Nephron progenitor cell (in vitro differentiated cells): ENCODE measurements at regions not wholly inside any gene's neighbourhood (a gene's known extent, or its start where the extent isn't known, plus 50 kb on each side); places are given as distances from the start of the nearest gene placed in this dataset.

Source experiments
- DNase-seq: peaks from one replicate; pipeline ENCODE4 v3.0.0; 2021
- H3K27ac Mint-ChIP-seq: 2 replicates; pipeline ENCODE4 v1.8.0; 2021; ENCODE audit warnings: mild to moderate bottlenecking, moderate library complexity, mixed read lengths
- H3K27me3 Mint-ChIP-seq: 2 replicates; pipeline ENCODE4 v1.8.0; 2021; ENCODE audit warnings: mild to moderate bottlenecking, low read depth, mixed read lengths; ENCODE audit not compliant: poor library complexity
- H3K36me3 Mint-ChIP-seq: 2 replicates; pipeline ENCODE4 v1.8.0; 2021; ENCODE audit warnings: low read depth, mixed read lengths
- H3K4me1 Mint-ChIP-seq: 2 replicates; pipeline ENCODE4 v1.8.0; 2021; ENCODE audit warnings: mixed read lengths
- H3K4me3 Mint-ChIP-seq: 2 replicates; pipeline ENCODE4 v1.8.0; 2021; ENCODE audit warnings: mild to moderate bottlenecking, moderate library complexity, mixed read lengths
- H3K9me3 Mint-ChIP-seq: 2 replicates; pipeline ENCODE4 v1.8.0; 2021; ENCODE audit warnings: mild to moderate bottlenecking, moderate library complexity, mixed read lengths
- TF ChIP-seq, protein P1 (sequence below): fragments of 200-600 bp; sonication (generic); IDR thresholded peaks from 2 replicates; pipeline ENCODE4 v1.5.0; 2021; ENCODE audit warnings: antibody characterized with exemption

GRCh38 chr2:54065411-54065810, 50.0 kb upstream of the ACYP2 start:
- H3K27me3 Mint-ChIP-seq = no peaks in the 10 kb centered on the region
- no peaks in the 10 kb centered on the region for H3K9me3 Mint-ChIP-seq
- H3K4me3 Mint-ChIP-seq = no peak overlapping the region
- H3K4me1 Mint-ChIP-seq = no peaks in the 10 kb centered on the region
- TF ChIP-seq, protein P1, sequence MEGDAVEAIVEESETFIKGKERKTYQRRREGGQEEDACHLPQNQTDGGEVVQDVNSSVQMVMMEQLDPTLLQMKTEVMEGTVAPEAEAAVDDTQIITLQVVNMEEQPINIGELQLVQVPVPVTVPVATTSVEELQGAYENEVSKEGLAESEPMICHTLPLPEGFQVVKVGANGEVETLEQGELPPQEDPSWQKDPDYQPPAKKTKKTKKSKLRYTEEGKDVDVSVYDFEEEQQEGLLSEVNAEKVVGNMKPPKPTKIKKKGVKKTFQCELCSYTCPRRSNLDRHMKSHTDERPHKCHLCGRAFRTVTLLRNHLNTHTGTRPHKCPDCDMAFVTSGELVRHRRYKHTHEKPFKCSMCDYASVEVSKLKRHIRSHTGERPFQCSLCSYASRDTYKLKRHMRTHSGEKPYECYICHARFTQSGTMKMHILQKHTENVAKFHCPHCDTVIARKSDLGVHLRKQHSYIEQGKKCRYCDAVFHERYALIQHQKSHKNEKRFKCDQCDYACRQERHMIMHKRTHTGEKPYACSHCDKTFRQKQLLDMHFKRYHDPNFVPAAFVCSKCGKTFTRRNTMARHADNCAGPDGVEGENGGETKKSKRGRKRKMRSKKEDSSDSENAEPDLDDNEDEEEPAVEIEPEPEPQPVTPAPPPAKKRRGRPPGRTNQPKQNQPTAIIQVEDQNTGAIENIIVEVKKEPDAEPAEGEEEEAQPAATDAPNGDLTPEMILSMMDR = no peak
- no peak overlapping the region for H3K27ac Mint-ChIP-seq
- DNase-seq = no peak
- peaks cover 12% of the 10 kb centered on the region for H3K36me3 Mint-ChIP-seq

DNA sequence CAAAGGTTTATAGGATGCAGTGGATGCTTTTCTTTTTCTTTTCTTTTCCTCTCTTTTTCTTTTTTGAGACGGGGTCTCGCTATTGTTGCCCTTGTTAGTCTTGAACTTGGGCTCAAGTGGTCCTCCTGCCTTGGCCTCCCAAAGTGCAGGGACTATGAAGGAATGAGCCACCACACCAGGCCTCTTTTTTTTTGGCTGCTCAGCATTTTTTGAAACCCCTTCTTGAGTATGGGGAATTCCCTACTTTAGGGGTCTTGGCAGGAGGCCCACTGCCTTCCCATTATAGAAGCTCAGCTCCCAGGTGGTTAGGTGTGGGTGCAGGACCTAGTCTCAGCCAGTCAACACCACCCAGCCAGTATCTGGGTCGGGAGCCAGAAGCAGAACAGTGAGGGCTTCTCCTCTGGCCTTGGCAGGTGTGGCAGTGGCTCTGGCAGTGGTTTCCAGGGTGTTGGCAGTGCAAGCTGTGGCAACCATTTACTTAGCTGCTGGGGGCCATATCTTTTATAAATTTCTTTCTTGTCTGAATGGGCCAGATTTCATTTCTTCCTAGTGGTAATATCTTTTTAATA, 51.4 kb upstream of the ACYP2 start:
- peaks cover 12% of the 10 kb centered on the region for H3K9me3 Mint-ChIP-seq
- H3K27ac Mint-ChIP-seq = no peak overlapping the region
- TF ChIP-seq, protein P1 = no peak
- H3K4me1 Mint-ChIP-seq = no peaks in the 10 kb centered on the region
- no peaks in the 10 kb centered on the region for H3K27me3 Mint-ChIP-seq
- DNase-seq = no peak
- no peak overlapping the region for H3K4me3 Mint-ChIP-seq
- H3K36me3 Mint-ChIP-seq = peaks cover 24% of the 10 kb centered on the region

- peaks cover 40% of the 10 kb centered on the region for H3K36me3 Mint-ChIP-seq
- no peaks in the 10 kb centered on the region for H3K4me1 Mint-ChIP-seq
- no peak overlapping the region for H3K4me3 Mint-ChIP-seq
- TF ChIP-seq, protein P1 = no peak
- no peak overlapping the region for H3K27ac Mint-ChIP-seq
- H3K27me3 Mint-ChIP-seq = no peaks in the 10 kb centered on the region
- DNase-seq = no peak
- peaks cover 29% of the 10 kb centered on the region for H3K9me3 Mint-ChIP-seq
Measured at GRCh38 chr2:54062401-54062800, 53.0 kb upstream of the ACYP2 start.

- Mint-ChIP-seq H3K9me3 (peaks cover 29% of the 10 kb centered on the region), H3K36me3 (peaks cover 40% of the 10 kb centered on the region), H3K4me1 (no peaks in the 10 kb centered on the region), H3K4me3 (no peak overlapping the region), H3K27ac (no peak overlapping the region), H3K27me3 (no peaks in the 10 kb centered on the region)
- no peak for DNase-seq
- TF ChIP-seq, protein P1 = no peak
Measured at GRCh38 chr2:54061272-54061671, 54.1 kb upstream of the ACYP2 start.

DNA sequence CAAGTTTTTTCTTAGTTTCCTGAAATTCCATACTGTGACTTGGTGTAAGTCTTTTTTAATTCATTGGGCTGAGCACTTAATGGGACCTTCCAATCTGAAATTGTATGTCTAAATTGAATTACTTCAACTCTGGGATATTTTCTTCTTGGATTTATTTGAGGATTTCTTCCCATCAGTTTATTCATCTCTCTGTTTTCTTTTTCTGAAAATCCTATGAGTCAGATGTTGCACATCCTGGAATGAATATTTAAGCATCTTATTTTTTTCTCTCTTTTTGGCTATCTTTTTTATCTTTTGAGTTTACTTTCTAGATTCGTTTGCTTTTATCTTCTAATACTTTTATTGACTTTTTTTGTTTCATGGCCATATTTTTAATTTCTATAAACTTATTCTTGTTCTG, 55.4 kb upstream of the ACYP2 start:
- TF ChIP-seq, protein P1 = no peak
- H3K4me3 Mint-ChIP-seq = no peak overlapping the region
- no peak overlapping the region for H3K27ac Mint-ChIP-seq
- no peaks in the 10 kb centered on the region for H3K27me3 Mint-ChIP-seq
- peaks cover 38% of the 10 kb centered on the region for H3K36me3 Mint-ChIP-seq
- H3K4me1 Mint-ChIP-seq = no peaks in the 10 kb centered on the region
- H3K9me3 Mint-ChIP-seq = peaks cover 29% of the 10 kb centered on the region
- DNase-seq = no peak

DNA sequence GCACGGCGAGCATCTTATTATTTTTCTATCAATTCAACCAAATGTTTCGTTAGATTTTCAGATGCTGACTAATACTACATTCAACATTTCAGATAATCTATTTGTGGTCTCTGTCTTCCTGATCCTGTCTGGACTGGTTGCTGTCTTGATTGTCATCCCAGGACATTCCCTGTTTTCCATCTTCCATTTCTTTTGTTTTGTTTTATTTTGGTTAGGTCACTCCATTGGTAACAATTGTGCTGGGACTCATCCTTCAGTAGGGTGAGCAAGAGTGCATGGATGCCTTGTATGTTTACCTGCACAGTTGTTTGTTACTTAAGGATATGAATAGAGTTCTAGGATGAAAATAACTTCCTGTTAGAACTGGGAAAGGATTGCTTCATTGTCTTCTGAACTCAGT, 55.9 kb upstream of the ACYP2 start:
- Mint-ChIP-seq H3K4me1 (no peaks in the 10 kb centered on the region), H3K27ac (no peak overlapping the region)

More for the DNA sequence above, 55.9 kb upstream of the ACYP2 start:
- H3K27me3 Mint-ChIP-seq = no peaks in the 10 kb centered on the region
- peaks cover 29% of the 10 kb centered on the region for H3K9me3 Mint-ChIP-seq
- TF ChIP-seq, protein P1 = no peak
- no peak for DNase-seq
- H3K36me3 Mint-ChIP-seq = peaks cover 41% of the 10 kb centered on the region
- no peak overlapping the region for H3K4me3 Mint-ChIP-seq
